NCI-H2029 treated with DMSO at 0.1 percent for 48 hours (cell line): ENCODE measurements at regions not wholly inside any gene's neighbourhood (a gene's known extent, or its start where the extent isn't known, plus 50 kb on each side); places are given as distances from the start of the nearest gene placed in this dataset.
"Not testable (repeated sequence)": the region's sequence is repeated elsewhere in the genome, so short reads cannot be mapped to it uniquely, and the experiment has no call there.

ENCODE experiments used
- DNase-seq: peaks from one replicate; lab custom pipeline; 2025; lab: John Stamatoyannopoulos, UW

DNA sequence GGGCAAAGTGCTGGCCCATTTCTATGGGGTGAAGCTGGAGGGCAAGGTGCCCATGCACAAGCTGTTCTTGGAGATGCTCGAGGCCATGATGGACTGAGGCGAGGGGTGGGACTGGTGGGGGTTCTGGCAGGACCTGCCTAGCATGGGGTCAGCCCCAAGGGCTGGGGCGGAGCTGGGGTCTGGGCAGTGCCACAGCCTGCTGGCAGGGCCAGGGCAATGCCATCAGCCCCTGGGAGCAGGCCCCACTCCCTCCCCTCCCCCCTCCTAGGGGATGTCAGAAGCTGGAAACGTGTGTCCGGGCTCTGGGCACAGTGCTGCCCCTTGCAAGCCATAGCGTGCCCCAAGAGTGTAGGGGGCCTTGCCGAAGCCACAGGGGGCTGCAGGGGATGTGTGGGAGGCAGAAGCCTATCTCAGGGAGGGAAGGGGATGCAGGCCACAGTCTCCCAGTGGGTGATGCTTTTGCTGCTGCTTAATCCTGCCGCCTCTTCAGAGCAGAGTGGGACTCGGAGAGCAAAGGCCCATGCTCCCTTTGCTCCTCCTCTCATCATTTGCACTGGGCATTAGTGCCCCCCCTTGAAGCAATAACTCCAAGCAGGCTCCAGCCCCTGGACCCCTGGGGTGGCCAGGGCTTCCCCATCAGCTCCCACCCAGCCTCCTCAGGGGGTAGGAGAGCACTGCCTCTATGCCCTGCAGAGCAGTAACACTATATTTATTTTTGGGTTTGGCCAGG lies 85.2 kb downstream of the MRPL57 start:
- not testable (repeated sequence) for DNase-seq

DNA sequence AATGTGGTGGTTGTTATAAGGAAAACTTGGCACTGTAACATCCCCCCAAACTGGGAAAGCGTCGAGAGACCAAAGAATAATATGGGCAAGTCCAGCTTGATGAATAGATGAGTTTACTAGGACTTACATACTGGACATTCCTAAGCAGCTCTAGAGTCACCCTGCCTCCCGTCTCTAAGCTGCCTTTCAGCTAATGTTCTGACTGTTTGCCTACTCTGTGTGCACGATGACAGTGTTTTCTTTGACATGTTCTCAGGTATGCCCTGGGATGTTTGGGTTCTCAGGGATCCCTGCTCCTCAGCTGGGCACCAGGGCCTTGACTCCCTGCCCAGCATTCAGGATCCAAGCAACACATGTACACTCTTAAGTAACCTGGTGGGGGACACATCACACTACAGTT lies 87.5 kb downstream of the MRPL57 start:
- not testable (repeated sequence) for DNase-seq

DNA sequence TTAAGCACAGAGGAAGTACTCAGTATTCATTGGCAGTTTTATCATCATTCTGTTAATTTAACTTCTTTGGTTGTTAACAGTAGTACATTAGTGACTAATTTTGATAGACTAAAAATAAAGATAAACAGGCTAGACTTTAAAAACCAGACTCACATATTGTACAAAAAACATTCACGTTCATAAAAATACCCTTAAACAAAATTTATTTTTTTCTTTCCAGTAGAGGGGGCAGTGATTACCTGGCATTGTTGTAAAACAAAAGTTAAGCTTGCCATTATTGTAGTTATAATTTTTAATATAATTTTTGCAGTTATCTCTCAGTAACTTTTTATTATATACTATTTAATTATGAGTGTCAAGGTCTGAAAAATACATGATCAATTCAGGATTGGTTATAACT lies 92.0 kb downstream of the MRPL57 start:
- DNase-seq = not testable (repeated sequence)

DNA sequence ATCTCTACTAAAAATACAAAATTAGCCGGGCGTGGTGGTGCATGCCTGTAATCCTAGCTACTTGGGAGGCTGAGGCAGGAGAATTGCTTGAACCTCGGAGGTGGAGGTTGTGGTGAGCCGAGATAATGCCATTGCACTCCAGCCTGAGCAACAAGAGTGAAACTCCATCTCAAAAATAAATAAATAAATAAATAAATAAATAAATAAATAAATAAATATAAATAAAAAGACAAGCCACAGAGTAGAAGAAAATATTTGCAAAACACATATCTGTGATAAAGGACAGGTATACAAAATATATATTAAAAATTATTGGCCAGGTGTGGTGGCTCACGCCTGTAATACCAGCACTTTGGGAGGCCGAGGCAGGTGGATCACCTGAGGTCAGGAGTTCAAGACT lies 96.0 kb downstream of the MRPL57 start:
- DNase-seq = not testable (repeated sequence)

DNA sequence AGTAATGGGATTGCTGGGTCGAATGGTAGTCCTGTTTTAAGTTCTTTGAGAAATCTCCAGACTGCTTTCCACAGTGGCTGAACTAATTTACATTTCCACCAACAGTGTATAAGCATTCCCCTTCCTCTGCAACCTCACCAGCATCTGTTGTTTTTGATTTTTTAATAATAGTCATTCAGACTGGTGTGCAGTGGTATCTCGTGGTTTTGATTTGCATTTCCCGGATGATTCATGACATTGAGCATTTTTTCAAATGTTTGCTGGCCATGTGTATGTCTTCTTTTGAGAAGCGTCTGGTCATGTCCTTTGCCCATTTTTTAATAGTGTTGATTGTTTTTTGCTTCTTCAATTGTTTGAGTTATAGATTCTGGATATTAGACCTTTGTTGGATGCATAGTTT lies 98.0 kb downstream of the MRPL57 start:
- DNase-seq = not testable (repeated sequence)

DNA sequence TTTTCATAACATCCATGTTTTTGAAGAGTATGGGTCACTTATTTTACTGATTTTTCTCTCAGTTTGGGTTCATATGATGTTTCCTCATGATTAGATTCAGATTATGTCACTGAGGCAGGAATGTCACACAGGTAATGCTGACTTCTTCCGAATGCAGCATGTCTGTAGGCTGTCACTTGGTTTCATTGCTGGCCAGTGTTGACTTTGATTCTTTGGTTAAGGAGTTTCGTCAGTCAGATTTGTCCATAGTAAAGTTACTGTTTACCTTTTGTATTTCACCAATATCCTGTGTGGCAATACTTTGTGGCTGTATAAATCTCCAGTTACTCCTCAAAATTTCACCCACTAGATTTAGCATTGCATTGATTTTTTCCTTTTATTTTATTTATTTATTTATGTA lies 105.6 kb downstream of the MRPL57 start:
- DNase-seq = no peak

DNA sequence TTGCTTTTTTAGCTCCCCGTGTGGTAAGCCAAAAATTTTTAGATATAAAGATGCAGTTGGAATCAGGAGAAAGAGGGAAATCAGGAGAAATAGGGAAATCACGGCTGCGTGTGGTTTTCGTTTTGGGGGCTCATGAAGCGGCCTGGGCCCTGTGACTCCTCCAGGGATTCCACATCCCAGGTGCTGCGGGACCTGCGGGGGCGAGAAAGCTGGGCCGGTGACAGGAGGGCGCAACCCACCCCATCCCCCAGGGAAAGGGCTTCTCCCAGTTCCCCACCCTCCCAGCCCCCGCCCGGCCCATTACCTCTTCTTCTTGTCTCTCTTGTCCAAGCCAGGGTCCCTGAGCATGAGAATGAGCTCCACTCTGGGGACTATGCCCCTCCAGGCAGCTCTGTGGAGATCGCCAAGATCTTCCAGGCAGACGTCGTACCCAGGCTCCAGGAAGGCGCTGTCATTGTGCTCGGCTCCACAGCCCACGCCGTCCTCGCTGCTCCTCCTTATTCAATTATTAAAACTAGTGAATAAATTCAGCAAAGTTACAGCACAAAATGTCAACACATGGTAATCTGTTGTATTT lies 111.0 kb downstream of the MRPL57 start:
- no peak for DNase-seq

DNA sequence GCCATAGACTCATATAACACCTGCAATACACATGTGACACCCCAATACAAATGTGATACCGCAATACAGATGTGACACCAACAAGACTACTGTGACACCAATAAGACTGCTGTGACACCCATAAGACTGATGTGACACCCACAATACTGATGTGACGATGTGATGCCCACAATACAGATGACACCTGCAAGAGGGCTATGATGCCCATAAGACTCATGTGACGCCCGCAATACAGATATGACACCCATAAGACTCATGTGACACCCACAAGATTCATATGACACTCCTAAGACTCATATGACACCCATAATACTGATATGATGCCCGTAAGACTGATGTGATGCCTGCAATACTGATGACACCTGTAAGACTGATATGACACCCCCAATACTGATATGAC lies 113.0 kb downstream of the MRPL57 start:
- DNase-seq = no peak

DNA sequence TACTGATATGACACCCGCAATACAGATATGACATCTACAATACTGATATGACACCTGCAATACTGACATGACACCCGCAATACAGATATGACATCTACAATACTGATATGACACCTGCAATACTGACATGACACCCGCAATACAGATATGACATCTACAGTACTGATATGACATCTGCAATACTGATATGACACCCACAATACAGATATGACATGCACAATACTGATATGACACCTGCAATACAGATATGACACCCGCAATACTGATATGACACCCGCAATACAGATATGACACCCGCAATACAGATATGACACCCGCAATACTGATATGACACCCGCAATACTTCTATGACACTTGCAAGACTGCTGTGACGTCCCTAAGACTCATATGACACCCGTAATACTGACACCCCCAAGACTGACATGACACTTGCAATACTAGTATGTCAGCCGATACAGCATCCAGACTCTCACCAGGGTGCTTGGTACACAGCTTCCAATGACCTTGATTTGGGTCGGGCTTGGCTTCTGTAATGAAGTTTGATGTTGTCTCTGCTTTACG lies 114.1 kb downstream of the MRPL57 start:
- not testable (repeated sequence) for DNase-seq

DNA sequence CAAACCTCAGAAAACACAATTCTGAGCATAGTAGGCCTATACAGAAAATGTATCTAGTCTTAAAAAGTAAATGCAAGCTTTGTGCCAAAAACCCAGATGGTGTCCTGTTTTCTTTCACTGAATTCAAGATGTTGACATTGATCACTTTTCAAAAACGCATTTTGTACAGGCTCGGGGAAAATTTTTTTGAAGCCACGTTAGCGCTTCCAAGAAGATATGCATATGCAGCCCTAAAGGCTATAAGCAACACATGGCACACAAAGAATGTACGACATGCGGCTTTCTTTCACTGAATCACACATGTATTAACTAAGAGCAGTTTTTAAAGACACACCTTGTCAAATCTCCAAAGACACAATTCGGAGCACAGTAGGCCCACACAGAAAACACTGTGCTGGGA lies 115.4 kb downstream of the MRPL57 start:
- no peak for DNase-seq

DNA sequence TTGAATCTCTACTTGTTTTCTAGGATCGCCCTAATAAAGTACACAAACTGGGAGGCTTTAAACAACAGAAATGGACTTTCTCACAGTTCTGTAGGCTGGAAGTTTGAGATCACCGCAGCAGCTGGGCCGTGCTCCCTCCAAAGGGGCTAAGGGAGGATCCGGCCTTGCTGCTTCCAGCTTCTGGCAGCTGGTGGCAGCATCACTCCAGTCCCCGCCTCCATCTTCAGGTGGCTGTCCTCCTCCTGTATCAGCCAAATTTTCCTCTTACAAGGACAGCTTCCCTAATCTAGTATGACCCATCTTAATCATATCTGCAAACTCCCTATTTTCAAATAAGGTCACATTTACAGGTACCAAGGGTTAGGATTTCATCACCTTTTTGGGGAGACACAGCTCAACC lies 120.5 kb downstream of the MRPL57 start:
- not testable (repeated sequence) for DNase-seq

DNA sequence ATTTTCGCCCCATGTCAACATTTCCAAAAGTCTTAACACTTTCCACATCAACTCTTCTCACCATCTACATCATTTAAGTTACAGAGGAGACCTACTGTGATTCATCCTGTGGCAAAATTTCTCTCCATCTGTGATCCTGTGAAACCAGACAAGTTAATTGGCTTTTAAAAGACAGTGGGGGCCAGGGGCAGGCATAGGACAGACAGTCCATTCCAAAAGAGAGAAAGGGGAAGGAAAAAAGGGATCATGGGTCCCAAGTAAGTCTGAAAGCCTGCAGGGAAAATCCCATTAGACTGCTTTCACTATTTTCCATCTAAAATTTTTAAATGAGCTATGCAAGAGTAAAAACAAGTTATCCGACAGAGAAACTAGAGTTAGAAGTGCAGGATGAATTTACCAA lies 121.0 kb downstream of the MRPL57 start:
- no peak for DNase-seq

DNA sequence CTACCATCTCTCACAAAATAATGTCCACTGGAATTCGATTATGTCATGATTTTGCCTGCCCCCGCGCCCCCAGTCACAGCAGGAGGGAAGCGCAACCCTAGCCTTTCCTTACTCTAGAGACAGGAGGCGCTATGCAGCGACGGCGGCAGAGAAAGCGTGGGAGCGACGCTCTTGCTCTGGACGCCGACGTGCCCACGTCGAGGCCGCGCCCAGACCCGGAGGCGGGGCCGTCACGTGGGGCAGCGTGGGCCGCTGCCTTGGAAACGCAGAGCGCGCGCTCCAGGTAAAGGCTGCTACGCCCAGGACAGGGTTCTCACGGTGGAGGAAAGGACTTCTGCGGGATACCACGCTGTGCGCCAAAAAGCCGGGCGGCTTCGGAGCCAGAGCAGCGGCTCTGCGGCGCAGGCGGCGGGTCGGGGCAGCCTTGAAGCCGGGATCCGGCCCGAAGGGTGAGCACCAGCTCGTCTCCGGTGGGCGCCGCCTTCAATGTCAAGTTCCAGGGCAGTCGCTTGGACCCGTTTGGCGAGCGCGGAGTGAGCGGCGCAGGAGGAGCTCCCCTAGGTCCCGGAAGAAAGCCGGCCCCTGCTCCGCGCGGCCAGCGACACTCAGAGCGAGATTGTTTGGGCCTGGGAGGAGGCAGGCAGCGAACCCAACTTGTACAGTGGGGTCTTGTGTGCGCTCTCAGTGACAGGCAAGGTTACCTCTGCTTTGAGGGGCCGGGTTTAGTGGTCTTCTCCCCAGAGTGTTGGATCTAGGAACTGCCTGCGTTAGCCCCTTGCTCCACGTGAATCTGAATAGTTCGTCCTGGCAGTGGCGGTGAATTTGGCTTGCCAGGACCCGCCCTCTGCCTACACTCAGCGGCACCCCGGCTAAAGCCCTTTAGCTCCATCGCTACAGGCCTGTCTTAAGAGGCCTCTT lies 121.7 kb downstream of the MRPL57 start:
- DNase-seq = peak; percentile 41

DNA sequence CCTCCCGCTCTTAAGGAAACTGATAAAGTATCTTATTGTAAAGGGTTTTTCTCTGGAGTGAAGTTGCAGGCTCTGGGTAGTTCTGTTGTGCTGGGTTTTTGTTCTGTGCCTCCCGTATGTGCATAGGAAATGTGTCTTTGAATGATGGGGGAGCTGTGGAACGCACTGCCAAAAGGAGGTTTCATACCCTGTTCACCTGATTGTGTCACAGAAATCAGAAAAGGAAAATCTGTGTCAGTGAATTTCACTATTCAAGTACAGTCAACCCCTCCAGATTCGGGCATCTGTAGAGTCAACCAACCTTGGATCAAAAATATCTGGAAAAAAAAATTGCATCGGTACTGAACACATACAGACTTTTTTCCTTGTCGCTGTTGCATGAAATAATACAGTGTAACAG lies 127.8 kb downstream of the MRPL57 start:
- no peak for DNase-seq

DNA sequence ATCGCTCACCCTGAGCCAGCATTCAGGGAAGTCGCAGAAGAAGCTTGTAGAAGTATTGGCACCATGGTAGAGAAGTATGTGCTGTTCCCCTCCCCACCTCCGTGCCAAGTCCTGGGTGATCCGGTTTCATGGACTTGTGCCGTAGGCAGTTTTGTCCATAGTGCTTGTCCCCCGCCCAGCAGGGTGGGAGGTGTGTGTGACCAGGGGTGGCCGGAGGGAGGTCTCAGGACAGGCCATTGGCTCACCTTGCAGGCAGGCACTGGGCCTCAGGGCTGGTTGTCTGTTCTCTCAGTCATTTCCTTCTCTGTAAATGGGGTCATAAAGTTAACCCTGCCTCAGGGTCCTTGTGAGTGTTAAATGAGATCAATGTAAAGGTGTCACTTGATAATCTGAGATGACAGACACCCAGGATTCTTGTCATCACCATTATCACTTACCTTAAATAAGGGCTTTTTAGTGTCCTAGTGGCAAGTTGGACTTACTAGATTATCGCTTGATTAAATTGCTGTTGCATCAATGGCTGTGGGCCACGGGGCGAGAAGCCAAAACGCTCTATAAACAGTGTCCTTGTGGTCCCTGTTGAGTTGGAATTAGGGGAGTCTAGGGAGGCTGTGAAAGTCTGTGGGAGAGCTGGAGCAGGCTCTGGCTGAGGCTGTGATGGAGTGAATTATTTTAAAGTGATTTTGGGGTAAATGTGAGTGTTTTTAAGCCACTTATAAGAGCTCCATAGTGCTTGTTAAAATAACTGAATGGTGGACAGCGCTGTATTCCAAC lies 130.0 kb downstream of the MRPL57 start:
- DNase-seq = not testable (repeated sequence)

DNA sequence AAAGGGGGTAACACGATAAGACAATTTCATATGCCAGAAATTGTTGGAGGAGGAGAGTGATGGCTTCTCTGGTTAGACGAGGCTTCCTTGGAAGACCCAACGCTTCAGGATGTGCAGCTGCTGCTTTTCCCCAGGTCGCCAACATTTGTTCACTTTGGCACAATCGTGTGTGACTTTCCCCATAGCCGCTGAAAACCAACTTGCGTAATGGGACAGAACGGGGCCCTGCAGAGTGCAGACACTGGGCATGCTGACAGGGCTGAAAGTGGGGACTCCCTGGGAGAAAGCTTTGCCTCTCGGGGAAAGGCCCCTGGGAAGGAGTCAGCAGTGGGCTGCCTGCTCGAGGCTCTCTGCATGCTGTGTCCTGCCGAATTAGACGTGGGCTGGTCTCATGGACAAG lies 130.7 kb downstream of the MRPL57 start:
- not testable (repeated sequence) for DNase-seq

DNA sequence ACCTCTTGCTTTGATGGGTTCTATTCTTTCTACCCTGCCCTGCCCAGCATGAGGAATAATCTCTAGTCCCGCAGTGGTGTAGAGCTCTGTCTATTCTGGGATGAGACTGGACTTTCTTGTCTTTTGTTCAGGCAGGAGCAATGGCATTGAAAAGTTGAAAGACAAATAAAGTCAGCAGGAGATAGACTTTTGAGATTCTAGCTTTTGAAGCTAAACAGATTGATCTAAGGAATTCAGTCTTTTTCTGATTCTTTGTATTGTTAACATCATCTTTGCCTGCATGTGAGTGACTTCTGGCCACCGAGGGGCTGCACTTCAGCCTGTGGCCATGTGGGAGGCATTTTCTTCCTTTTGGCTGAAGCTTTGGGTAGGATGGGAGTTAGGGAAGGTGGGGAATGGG lies 132.4 kb downstream of the MRPL57 start:
- DNase-seq = no peak

DNA sequence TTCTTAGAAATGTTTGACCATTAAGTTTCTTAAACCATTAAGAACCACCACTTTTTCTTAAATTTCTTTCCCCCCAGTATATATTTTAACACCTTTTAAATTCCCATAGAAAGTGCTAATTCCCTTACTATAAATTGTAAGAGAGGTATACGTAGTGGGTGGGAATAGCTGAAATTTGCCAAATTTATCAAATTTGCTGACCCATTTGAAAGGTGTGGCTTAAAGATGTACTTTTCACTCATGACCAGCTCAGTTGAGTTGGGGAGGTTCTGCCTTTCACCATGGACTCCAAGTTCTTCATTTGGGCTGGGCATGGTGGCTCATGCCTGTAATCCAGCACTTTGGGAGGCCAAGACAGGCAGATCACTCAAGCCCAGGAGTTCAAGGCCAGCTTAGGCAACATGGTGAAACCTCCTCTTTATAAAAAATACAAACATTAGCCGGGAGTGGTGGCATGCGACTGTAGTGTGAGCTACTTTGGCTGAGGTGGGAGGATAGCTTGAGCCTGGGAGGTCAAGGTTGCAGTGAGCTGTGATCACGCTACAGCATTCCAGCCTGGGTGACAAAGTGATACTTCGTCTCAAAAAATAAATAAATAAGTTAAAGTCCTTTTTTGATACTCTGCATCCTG lies 133.2 kb downstream of the MRPL57 start:
- no peak for DNase-seq

DNA sequence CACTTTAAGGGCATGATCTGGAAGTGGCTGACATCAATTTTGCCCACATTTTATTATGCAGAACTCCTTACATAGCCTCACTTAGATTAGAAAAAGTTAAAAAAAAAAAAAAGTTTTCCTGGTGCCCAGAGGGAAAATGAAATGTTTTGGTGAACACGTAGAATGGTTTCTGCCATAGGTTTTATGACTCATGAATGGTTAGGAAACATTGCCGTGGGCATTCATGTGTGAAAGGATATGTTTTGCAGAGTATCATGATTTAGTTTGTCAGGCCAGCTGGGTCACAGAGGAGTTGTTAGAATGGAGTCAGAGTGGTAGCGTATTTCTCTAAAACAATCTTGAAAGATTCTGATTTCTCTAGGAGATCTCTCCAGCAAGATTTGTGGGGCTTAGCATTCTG lies 133.8 kb downstream of the MRPL57 start:
- no peak for DNase-seq

DNA sequence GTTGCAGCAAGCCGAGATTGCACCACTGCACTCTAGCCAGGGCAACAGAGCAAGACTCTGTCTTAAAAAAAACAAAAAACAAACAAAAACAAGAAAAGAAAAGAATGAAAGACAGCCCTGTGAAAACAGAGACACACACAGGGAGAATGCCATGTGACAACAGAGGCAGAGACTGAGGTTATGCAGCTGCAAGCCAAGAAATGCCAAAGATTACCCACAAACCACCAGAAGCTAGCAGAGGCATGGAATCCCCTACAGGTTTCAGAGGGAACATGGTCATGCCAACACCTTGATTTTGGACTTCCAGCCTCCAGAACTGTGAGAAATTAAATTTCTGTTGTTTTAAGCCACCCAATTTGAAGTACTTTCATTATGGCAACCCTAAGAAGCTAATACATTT lies 138.5 kb downstream of the MRPL57 start:
- DNase-seq = not testable (repeated sequence)

DNA sequence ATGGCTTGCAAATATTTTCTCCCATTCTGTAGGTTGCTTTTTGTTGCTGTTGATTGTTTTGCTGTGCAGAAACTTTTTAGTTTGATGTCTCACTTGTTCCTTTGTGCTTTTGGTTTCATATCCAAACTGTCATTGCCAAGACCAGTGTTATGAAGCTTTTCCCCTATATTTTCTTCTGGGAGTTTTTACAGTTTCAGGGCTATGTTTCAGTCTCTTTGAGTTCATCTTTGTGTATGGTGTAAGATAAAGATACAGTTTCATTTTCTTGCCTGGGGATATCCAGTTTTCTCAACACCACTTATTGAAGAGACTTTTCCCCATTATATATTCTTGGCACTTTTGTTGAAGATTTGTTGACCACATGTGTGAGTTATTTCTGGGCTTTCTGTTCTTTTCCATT lies 139.9 kb downstream of the MRPL57 start:
- no peak for DNase-seq
